Fibroblast of skin of back (primary cell): ENCODE measurements at regions not wholly inside any gene's neighbourhood (a gene's known extent, or its start where the extent isn't known, plus 50 kb on each side); places are given as distances from the start of the nearest gene placed in this dataset.

ENCODE experiments used
- DNase-seq: peaks from one replicate; pipeline ENCODE4 v3.0.0-alpha.2; 2013

GRCh38 chrX:116226665-116227484 is 56.3 kb downstream of the AGTR2 start:
- DNase-seq, result no peak

- DNase-seq, result no peak
Measured at GRCh38 chrX:116230130-116230898, 59.8 kb downstream of the AGTR2 start.

GRCh38 chrX:116232833-116233232 is 62.3 kb downstream of the AGTR2 start:
- peak; percentile 8 for DNase-seq

DNA sequence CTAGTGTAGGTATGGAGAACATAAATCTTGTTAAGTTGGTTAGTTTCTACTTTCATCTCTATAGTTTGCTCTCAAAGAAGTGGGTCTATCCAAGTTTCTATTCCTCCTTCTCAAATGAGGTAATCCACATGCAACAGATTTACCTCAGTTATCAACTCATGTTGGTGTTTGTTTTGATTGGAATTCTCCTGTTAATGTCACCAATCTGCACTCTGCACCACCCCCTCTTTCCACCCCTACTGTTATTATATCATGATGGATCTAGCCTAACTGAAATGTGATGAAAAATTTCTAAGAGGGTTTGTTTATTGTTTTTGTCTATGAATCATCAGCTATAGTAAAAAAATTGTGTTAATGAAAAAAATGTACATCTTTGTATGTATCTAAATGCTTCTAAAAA is 66.1 kb downstream of the AGTR2 start:
- peak; percentile 14 for DNase-seq

DNA sequence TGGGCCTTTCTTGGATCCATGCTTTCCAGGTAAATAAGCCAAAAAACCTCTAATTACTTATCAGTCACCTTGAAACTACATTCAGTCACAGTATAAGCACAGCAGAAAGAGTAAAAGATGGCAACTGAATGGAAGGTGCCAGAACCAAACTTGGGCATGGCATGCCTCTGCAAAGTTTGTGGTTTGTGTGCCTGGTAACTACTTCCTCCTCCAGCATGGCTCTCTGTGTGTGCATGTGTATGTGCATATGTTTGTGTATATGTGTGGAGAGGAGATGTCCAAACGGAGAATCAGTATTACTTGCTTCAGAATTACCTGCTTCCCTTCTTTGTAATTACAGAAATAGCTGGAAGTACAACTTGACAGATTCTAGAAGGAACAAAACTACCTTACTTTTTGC is 67.5 kb downstream of the AGTR2 start:
- DNase-seq, result no peak

- no peak for DNase-seq
Measured at GRCh38 chrX:116238567-116239255, 68.2 kb downstream of the AGTR2 start.

GRCh38 chrX:116239944-116240840 is 69.6 kb downstream of the AGTR2 start:
- DNase-seq, result no peak

DNA sequence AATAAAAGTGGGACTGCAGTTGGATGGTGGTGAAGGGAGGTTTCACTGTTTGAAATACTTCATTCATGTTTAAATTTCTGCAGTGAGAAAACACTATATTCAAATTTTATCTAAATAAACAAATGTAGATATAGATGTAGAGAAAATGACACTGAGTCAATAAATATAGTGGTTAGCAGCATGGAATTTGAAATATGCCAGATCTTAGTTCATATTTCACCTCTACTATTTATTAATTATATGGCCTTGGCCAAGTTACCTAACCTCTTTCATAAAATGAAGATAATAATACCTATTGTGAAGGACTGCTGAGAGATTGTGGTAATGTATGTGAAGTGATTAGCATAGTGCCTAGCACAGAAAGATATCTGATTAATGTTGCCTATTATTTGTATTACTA is 70.5 kb downstream of the AGTR2 start:
- DNase-seq, result no peak

GRCh38 chrX:116243039-116243438 is 72.5 kb downstream of the AGTR2 start:
- no peak for DNase-seq

DNA sequence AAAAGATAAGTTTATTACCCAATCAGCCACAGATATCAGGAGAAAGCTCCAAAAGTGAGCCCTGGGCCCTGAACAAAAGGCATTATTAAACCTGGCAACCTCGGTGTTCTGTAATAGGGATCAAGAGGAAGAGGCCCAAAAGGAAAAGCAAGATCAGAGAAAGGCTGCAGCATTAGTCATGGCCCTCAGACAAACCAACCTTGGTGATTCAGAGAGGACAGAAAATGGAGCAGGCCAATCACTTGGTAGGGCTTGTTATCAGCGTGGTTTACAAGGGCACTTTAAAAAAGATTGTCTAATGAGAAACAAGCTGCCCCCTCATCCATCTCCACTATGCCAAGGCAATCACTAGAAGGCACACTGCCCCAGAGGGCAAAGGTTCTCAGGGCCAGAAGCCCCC is 75.7 kb downstream of the AGTR2 start:
- no peak for DNase-seq

GRCh38 chrX:116267511-116268040 is 97.0 kb downstream of the AGTR2 start:
- DNase-seq, result no peak

GRCh38 chrX:116272322-116272721 is 101.8 kb downstream of the AGTR2 start:
- peak; percentile 91 for DNase-seq

DNA sequence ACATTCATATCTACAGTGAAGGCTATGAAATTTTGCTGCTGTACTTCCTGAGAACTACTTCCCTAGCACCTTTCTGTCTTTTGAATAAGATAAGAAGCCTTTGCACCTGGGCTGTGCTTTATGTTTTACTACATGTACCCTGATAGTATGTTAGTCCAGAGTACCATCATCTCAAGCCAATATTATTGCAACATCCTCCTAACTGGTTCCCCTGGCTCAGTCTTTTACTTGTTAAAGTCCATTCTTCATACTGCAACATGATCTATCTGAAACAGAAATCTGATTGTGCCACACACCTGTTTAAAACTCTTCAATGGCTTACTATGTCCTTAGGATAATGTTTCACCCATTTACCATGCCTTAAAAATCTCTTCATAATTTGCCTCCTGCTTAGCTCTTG is 102.3 kb downstream of the AGTR2 start:
- DNase-seq, result no peak

- DNase-seq, result peak; percentile 30
Measured at GRCh38 chrX:116276261-116276660, 105.7 kb downstream of the AGTR2 start.

GRCh38 chrX:116277351-116278225 is 107.0 kb downstream of the AGTR2 start:
- no peak for DNase-seq

DNA sequence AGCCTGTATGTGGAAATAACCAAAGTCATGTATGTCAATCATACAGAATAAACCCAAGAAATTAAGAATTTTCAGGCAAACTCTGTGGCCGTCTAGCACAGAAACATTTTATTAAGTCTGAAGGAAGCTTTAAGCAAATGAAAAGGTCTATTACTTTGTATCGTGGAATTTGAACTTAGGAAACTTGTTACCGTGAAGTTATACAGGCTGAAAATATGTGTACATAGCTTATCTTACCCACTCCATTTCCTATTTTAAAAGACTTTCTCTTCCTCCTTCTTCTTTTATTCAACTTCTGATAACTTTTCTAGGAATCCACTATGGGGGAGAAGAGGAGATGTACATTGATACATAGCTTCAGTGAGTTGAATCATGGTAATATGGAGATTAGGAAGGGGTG is 108.3 kb downstream of the AGTR2 start:
- DNase-seq, result no peak

DNA sequence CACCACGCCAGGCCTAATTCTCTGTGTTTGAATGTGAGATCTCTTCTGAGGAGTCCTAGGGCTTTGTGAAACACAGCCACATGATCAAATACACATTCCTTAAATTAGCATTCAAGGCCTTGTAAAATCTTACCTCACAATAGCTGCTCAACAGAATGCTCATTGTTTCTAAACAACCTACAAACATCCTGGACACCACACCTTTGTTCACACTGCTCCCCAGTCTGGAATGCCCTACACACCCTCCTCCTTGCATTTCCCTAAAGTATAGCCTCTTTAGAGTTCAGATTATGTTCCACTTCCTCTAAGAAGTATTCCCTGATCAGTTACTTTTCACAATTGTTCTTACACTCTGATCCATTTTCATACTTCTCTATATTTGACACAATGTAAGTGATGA is 110.6 kb downstream of the AGTR2 start:
- DNase-seq, result no peak

DNA sequence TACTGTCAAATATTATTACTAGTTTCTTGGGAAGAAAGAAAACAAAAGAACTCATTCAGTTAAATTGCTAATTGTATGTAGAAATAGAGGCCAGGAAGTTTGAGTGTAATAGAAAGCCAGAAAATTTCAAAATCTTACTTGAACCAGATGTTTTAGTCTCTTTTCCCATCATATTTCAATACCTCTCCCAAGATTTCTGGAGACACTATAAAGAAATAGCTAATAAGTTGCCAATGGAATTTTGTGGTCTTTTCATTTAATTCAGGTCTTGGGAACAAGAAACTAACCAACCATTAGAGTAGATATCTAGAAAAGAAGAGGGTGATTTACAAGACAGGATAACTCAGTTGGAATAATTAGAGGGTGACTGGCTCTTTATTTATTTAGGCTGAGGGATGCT is 112.2 kb downstream of the AGTR2 start:
- DNase-seq, result no peak

- DNase-seq, result no peak
Measured at GRCh38 chrX:116284400-116284799, 113.9 kb downstream of the AGTR2 start.

GRCh38 chrX:116285501-116285900 is 115.0 kb downstream of the AGTR2 start:
- peak; percentile 8 for DNase-seq

DNA sequence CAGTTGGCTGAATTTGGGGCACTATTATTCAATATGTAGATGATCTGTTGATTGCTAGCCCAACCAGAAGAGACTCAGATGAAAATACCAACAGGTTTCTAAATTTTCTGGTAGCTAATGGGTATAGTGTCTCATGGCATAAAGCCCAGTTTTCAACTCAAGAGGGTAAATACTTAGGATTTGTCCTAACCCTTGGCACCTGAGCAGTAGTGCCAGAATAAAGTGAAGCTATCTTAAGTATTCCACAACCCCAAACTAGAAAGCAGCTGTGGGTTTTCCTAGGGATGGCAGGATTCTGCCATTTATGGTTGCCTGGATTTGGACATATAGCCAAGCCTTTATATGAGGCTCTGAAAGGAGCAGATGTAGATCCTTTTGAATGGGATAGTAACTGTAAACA is 119.0 kb downstream of the AGTR2 start:
- no peak for DNase-seq
